DOHH2 (cell line): ENCODE measurements at regions not wholly inside any gene's neighbourhood (a gene's known extent, or its start where the extent isn't known, plus 50 kb on each side); places are given as distances from the start of the nearest gene placed in this dataset.

Experiments used
- H3F3A ChIP-seq: fragments of 200-600 bp; sonication (generic), shearing (Covaris generic); 2 replicates; pipeline ENCODE4 v1.6.0; 2016; ENCODE audit warnings: antibody characterized with exemption, mild to moderate bottlenecking; ENCODE audit not compliant: control insufficient read depth, insufficient read depth
- H3K27ac ChIP-seq: fragments of 200-600 bp; sonication (generic); 2 replicates; pipeline ENCODE4 v1.5.1; 2014; ENCODE audit warnings: low read depth, mild to moderate bottlenecking, low read length, moderate library complexity
- H3K27me3 ChIP-seq: fragments of 200-600 bp; sonication (generic); 2 replicates; pipeline ENCODE4 v1.6.1; 2014; ENCODE audit warnings: mild to moderate bottlenecking, low read length, mixed read lengths; ENCODE audit not compliant: control insufficient read depth
- H3K36me3 ChIP-seq: fragments of 200-600 bp; sonication (generic); 2 replicates; pipeline ENCODE4 v1.6.1; 2014; ENCODE audit warnings: mild to moderate bottlenecking, low read length, moderate library complexity, mixed read lengths; ENCODE audit not compliant: control insufficient read depth
- H3K4me1 ChIP-seq: fragments of 200-600 bp; sonication (generic); 2 replicates; pipeline ENCODE4 v1.6.1; 2014; ENCODE audit warnings: mild to moderate bottlenecking, low read length, mixed read lengths; ENCODE audit not compliant: control insufficient read depth
- H3K4me2 ChIP-seq: fragments of 200-600 bp; sonication (generic); 2 replicates; pipeline ENCODE4 v1.6.0; 2014; ENCODE audit warnings: mild to moderate bottlenecking, low read length, moderate library complexity
- H3K4me3 ChIP-seq: fragments of 200-600 bp; sonication (generic); 2 replicates; pipeline ENCODE4 v1.5.1; 2014; ENCODE audit warnings: mild to moderate bottlenecking, low read length, mixed read lengths
- H3K79me2 ChIP-seq: fragments of 200-600 bp; sonication (generic); 2 replicates; pipeline ENCODE4 v1.6.1; 2014; ENCODE audit warnings: mild to moderate bottlenecking, low read length, mixed read lengths; ENCODE audit not compliant: control insufficient read depth
- H3K9me2 ChIP-seq: fragments of 200-600 bp; sonication (generic); replicated peaks from 2 replicates; pipeline ENCODE4 v1.6.1; 2014; ENCODE audit warnings: mild to moderate bottlenecking, low read length, mixed read lengths; ENCODE audit not compliant: control insufficient read depth
- H3K9me3 ChIP-seq: fragments of 200-600 bp; sonication (generic); 2 replicates; pipeline ENCODE4 v1.6.1; 2014; ENCODE audit warnings: antibody characterized with exemption, low read length, mixed read lengths; ENCODE audit not compliant: control insufficient read depth, insufficient read depth
- H4K20me1 ChIP-seq: fragments of 200-600 bp; sonication (generic); 2 replicates; pipeline ENCODE4 v1.6.0; 2014; ENCODE audit warnings: low read depth, mild to moderate bottlenecking, antibody characterized with exemption, low read length, moderate library complexity; ENCODE audit not compliant: control insufficient read depth, insufficient read depth
- EZH2phosphoT487 ChIP-seq: fragments of 200-600 bp; sonication (generic); IDR thresholded peaks from 2 replicates; pipeline ENCODE4 v1.6.1; 2017; ENCODE audit warnings: borderline replicate concordance, mild to moderate bottlenecking, antibody characterized with exemption, low read length, moderate library complexity, mixed read lengths
- TF ChIP-seq, protein P1 (sequence below): fragments of 200-600 bp; sonication (generic); IDR thresholded peaks from one replicate; pipeline ENCODE4 v1.5.1; 2014; ENCODE audit warnings: antibody characterized with exemption, mild to moderate bottlenecking, low read depth, low read length; ENCODE audit not compliant: poor library complexity, severe bottlenecking

DNA sequence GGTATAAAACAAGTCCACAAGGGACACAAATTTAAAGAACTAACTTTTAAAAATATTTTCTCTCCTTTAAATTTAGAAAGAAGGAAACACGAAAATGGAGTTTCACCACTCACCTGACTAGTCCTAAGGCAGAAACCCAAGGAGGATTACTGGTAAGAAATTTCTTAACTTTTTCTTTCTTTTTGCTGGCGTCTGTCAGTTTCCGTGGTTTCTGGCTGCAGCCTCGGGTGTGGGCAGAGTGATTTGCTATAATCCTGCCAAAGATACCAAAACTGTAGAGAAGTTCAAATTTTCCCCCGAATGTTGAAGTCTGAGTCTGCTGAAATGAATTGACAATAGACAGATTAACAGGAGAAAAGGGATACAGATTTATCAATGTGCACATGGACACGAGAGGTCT lies 843.6 kb upstream of the ALCAM start:
- Histone ChIP-seq H3K79me2 (no peaks in the 10 kb centered on the region), H4K20me1 (no peaks in the 10 kb centered on the region), H3K9me2 (no peaks in the 10 kb centered on the region), H3K27me3 (no peaks in the 10 kb centered on the region), H3F3A (peaks cover 7% of the 10 kb centered on the region; the same call in 1 of the 2 replicates), H3K36me3 (no peaks in the 10 kb centered on the region), H3K4me2 (peak overlapping the region; percentile 80), H3K9me3 (0 out of 2 replicates have a peak, but pooled peaks cover 3% of the 10 kb centered on the region), H3K4me3 (peak overlapping the region; percentile 61), H3K4me1 (peaks cover 82% of the 10 kb centered on the region), H3K27ac (peak overlapping the region; percentile 64)
- TF ChIP-seq, protein P1, sequence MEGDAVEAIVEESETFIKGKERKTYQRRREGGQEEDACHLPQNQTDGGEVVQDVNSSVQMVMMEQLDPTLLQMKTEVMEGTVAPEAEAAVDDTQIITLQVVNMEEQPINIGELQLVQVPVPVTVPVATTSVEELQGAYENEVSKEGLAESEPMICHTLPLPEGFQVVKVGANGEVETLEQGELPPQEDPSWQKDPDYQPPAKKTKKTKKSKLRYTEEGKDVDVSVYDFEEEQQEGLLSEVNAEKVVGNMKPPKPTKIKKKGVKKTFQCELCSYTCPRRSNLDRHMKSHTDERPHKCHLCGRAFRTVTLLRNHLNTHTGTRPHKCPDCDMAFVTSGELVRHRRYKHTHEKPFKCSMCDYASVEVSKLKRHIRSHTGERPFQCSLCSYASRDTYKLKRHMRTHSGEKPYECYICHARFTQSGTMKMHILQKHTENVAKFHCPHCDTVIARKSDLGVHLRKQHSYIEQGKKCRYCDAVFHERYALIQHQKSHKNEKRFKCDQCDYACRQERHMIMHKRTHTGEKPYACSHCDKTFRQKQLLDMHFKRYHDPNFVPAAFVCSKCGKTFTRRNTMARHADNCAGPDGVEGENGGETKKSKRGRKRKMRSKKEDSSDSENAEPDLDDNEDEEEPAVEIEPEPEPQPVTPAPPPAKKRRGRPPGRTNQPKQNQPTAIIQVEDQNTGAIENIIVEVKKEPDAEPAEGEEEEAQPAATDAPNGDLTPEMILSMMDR, result no peak
- TF ChIP-seq EZH2phosphoT487, result no peak

DNA sequence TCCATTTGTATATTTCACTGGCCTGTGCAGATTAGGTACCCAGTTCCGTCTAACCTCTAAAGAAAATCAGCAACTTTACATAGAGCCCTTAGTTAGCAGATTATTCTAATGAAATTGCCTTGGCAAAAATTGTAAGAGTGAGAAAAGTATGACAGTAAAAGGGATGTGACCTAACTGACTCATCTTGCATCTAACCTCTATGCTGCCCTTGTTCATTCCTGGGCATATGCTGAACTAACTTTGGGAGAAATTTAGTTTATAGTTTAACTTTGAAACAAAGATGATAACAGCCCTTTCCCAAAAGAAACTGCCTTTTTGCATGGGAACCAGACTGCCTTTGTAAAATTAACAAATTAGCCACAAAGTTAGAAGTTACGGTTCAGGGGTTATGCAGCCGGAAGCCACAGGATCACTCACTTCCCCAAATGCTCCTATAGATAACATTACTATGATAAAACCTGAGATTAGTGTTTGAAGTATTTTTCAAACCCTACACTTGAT lies 839.8 kb upstream of the ALCAM start:
- Histone ChIP-seq H3K4me3 (peak overlapping the region; percentile 59), H3F3A (peaks cover 7% of the 10 kb centered on the region; the same call in 1 of the 2 replicates)

DNA sequence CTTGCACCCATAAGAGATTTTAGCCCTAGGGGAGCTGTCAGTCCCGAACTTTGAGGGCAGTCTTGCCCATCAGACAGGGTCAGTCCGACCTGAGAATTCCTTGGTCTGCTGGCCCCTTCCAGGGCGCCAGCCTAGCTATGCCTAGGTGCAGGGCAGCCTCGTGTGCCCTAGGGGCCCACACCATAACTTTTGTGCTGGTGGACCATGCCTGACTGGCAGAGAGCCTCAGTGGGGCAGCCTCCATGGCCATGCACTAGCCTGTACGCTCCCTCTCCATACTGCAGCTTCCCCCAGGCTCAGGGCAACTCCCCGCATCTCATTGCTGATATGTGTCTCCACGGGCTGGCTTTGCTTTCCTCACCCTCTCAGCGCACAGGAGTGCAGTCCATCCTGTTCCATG lies 835.8 kb upstream of the ALCAM start:
- TF ChIP-seq EZH2phosphoT487, result no peak
- TF ChIP-seq, protein P1, result no peak
- no peaks in the 10 kb centered on the region for H3K9me2 ChIP-seq
- no peak overlapping the region for H3K4me2 ChIP-seq
- H3F3A ChIP-seq, result peaks cover 7% of the 10 kb centered on the region; the same call in 1 of the 2 replicates
- no peaks in the 10 kb centered on the region for H3K27me3 ChIP-seq
- peaks cover 18% of the 10 kb centered on the region for H3K4me1 ChIP-seq
- no peak overlapping the region for H3K27ac ChIP-seq
- no peaks in the 10 kb centered on the region for H3K79me2 ChIP-seq
- H3K9me3 ChIP-seq, result peaks cover 20% of the 10 kb centered on the region; the same call in 1 of the 2 replicates
- no peak overlapping the region for H3K4me3 ChIP-seq
- H4K20me1 ChIP-seq, result no peaks in the 10 kb centered on the region
- no peaks in the 10 kb centered on the region for H3K36me3 ChIP-seq

More for the DNA sequence above, 839.8 kb upstream of the ALCAM start:
- H3K27me3 ChIP-seq, result no peaks in the 10 kb centered on the region
- H4K20me1 ChIP-seq, result no peaks in the 10 kb centered on the region
- H3K79me2 ChIP-seq, result no peaks in the 10 kb centered on the region
- peaks cover 51% of the 10 kb centered on the region for H3K4me1 ChIP-seq
- no peak for TF ChIP-seq EZH2phosphoT487
- TF ChIP-seq, protein P1, result no peak
- no peaks in the 10 kb centered on the region for H3K9me2 ChIP-seq
- no peaks in the 10 kb centered on the region for H3K36me3 ChIP-seq
- H3K4me2 ChIP-seq, result peak overlapping the region; percentile 79
- H3K9me3 ChIP-seq, result peaks cover 11% of the 10 kb centered on the region; the same call in 1 of the 2 replicates
- peak overlapping the region; percentile 84 for H3K27ac ChIP-seq
